Calu3 (cell line): ENCODE measurements at regions not wholly inside any gene's neighbourhood (a gene's known extent, or its start where the extent isn't known, plus 50 kb on each side); places are given as distances from the start of the nearest gene placed in this dataset.
A peak's percentile ranks its signal among the peaks of the same experiment; 100 is the strongest.

Experiments
- BruUV-seq: library from RNA; stranded (reverse); fragments of 400-500 nt; replicated peaks from 2 replicates; lab custom pipeline; 2021; lab: Mats Ljungman, UMichigan
- CTCF ChIA-PET: fragments of 300-600 bp; sonication (Branson Sonifier 250); formaldehyde crosslinking; loops from one replicate; lab custom pipeline; 2022; ENCODE audit warnings: antibody characterized with exemption; lab: Charles Lee
- DNase-seq: peaks from one replicate; pipeline ENCODE4 v3.0.0; 2022
- H3K27ac Mint-ChIP-seq: one replicate; pipeline ENCODE4 v1.8.0; 2022; ENCODE audit warnings: mixed read lengths; ENCODE audit not compliant: unreplicated experiment
- H3K27me3 Mint-ChIP-seq: one replicate; pipeline ENCODE4 v1.8.0; 2022; ENCODE audit warnings: mixed read lengths; ENCODE audit not compliant: unreplicated experiment
- H3K36me3 Mint-ChIP-seq: one replicate; pipeline ENCODE4 v1.8.0; 2022; ENCODE audit warnings: mild to moderate bottlenecking, moderate library complexity, mixed read lengths; ENCODE audit not compliant: insufficient read depth, unreplicated experiment
- H3K4me1 Mint-ChIP-seq: one replicate; pipeline ENCODE4 v1.8.0; 2022; ENCODE audit warnings: mild to moderate bottlenecking, low read depth, mixed read lengths; ENCODE audit not compliant: unreplicated experiment
- H3K4me3 Mint-ChIP-seq: one replicate; pipeline ENCODE4 v1.8.0; 2022; ENCODE audit warnings: mild to moderate bottlenecking, low read depth, moderate library complexity, mixed read lengths; ENCODE audit not compliant: unreplicated experiment
- H3K9me3 Mint-ChIP-seq: one replicate; pipeline ENCODE4 v1.8.0; 2022; ENCODE audit warnings: low read depth, mixed read lengths; ENCODE audit not compliant: unreplicated experiment
- intact Hi-C: fragments of 100-400 bp; cut with micrococcal nuclease; formaldehyde crosslinking; loops from one replicate; pipeline ENCODE4 v1.10.0; 2022; ENCODE audit not compliant: unreplicated experiment
- TF ChIP-seq, protein P1 (sequence below): fragments of 200-600 bp; IDR thresholded peaks from one replicate; pipeline ENCODE4 v1.8.0; 2022; ENCODE audit warnings: antibody characterized with exemption; ENCODE audit not compliant: unreplicated experiment

DNA sequence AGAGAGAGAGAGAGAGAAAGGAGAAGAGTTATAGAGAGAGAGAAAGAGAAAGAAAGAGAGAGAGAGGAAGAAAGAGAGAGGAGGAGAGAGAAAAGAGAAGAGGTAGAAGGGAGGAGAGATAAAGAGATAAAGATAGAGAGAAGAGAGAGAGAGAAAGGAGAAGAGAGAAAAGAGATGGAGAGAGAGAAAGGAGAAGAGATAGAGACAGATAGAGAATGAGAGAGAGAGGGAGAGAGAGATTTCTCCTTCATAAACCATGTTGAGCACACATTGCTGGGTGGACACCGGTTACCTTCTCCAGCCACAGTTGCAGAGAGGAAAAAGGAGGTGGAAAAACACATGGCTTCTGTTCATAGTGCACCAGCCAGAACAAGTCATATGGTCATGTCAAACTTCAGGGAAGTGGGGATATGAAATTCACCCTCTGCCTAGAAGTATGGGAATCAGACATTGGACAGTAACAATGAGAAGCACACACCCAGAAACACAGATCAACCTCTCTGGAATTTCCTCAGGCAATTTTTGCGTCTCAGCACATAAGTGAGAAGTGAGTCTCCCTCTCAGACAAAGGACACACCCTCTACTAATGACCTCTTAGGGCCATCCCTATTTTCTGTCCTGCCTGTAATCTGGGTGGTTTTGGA is 172.5 kb upstream of the SVIL start:
- peak; percentile 23 for DNase-seq
- Mint-ChIP-seq H3K27ac (peak overlapping the region; percentile 23), H3K9me3 (no peaks in the 10 kb centered on the region), H3K4me1 (peaks cover 65% of the 10 kb centered on the region), H3K4me3 (no peak overlapping the region), H3K27me3 (no peaks in the 10 kb centered on the region), H3K36me3 (peaks cover 12% of the 10 kb centered on the region)
- no TSS peak for BruUV-seq
- CTCF ChIA-PET, result interaction anchor here (0.7 kb wide), 1 partner anchor 152 kb away, joined by 3 read pairs; no protein-coding TSS in a partner anchor
- TF ChIP-seq, protein P1, sequence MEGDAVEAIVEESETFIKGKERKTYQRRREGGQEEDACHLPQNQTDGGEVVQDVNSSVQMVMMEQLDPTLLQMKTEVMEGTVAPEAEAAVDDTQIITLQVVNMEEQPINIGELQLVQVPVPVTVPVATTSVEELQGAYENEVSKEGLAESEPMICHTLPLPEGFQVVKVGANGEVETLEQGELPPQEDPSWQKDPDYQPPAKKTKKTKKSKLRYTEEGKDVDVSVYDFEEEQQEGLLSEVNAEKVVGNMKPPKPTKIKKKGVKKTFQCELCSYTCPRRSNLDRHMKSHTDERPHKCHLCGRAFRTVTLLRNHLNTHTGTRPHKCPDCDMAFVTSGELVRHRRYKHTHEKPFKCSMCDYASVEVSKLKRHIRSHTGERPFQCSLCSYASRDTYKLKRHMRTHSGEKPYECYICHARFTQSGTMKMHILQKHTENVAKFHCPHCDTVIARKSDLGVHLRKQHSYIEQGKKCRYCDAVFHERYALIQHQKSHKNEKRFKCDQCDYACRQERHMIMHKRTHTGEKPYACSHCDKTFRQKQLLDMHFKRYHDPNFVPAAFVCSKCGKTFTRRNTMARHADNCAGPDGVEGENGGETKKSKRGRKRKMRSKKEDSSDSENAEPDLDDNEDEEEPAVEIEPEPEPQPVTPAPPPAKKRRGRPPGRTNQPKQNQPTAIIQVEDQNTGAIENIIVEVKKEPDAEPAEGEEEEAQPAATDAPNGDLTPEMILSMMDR, result no peak
- intact Hi-C loops, result loop anchor here (2.0 kb wide), 1 partner anchor 58 kb away; no protein-coding TSS in a partner anchor

DNA sequence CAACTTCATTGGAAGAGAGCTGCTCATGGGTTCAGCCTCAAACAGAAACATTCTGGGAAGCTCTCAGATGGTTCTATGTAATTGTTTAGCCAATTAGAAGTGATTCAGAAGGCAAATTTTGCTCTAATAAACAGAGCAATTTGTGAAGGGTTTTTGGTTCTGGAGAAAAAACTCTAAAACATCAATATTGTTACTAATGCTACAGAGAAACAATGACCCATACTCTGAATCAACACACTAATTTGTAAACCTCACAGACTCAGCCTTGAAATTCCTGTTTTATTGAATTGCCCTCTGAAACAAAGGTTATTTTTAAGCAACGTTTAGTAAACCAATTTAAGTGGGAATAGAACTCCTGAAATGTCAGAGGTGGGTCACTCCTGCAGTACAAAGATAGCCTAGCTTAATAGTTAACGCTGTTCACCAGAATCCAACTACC is 171.6 kb upstream of the SVIL start:
- CTCF ChIA-PET, result interaction anchor here (0.5 kb wide), 1 partner anchor 16 kb away, joined by 3 read pairs; no protein-coding TSS in a partner anchor
- peaks cover 12% of the 10 kb centered on the region for H3K36me3 Mint-ChIP-seq
- TF ChIP-seq, protein P1, result no peak
- no peaks in the 10 kb centered on the region for H3K27me3 Mint-ChIP-seq
- no peak overlapping the region for H3K4me3 Mint-ChIP-seq
- DNase-seq, result no peak
- BruUV-seq, result no TSS peak
- peaks cover 64% of the 10 kb centered on the region for H3K4me1 Mint-ChIP-seq
- H3K9me3 Mint-ChIP-seq, result no peaks in the 10 kb centered on the region
- H3K27ac Mint-ChIP-seq, result no peak overlapping the region
- intact Hi-C loops, result loop anchor here (2.0 kb wide), 1 partner anchor 58 kb away; no protein-coding TSS in a partner anchor

DNA sequence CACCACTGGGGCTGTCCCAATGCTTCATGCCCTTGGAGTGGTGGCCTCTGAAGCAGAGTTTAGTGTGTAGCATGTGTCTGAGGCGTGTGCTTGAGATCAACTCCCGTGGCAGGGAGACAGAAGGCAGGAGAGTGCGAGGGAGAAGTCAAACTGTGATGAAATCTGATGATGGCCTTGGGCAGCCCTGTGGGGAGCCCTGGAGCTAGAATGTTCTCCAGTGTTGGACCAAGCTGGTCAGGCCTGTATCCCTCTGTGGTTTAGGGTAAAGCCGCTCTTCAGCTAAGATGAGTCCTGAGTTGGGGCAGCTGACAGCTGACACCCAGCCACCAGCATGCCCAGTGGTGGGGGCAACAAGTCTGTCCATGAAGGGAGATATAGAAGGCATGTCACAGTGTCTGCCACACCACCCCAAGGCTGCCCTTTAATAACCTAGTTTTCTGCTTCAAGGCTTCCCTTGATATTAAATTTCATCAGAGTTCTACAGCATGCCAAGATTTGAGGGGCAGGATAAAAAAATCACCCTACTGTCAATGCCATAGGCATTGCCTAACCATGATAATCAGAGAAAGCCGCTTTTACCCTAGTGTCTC is 170.5 kb upstream of the SVIL start:
- peaks cover 12% of the 10 kb centered on the region for H3K36me3 Mint-ChIP-seq
- peaks cover 54% of the 10 kb centered on the region for H3K4me1 Mint-ChIP-seq
- no peak for DNase-seq
- intact Hi-C loops, result no loop called here
- CTCF ChIA-PET, result no interaction called here
- no TSS peak for BruUV-seq
- peaks cover 2% of the 10 kb centered on the region for H3K9me3 Mint-ChIP-seq
- no peak overlapping the region for H3K4me3 Mint-ChIP-seq
- TF ChIP-seq, protein P1, result no peak
- H3K27ac Mint-ChIP-seq, result peak overlapping the region; percentile 90
- no peaks in the 10 kb centered on the region for H3K27me3 Mint-ChIP-seq

DNA sequence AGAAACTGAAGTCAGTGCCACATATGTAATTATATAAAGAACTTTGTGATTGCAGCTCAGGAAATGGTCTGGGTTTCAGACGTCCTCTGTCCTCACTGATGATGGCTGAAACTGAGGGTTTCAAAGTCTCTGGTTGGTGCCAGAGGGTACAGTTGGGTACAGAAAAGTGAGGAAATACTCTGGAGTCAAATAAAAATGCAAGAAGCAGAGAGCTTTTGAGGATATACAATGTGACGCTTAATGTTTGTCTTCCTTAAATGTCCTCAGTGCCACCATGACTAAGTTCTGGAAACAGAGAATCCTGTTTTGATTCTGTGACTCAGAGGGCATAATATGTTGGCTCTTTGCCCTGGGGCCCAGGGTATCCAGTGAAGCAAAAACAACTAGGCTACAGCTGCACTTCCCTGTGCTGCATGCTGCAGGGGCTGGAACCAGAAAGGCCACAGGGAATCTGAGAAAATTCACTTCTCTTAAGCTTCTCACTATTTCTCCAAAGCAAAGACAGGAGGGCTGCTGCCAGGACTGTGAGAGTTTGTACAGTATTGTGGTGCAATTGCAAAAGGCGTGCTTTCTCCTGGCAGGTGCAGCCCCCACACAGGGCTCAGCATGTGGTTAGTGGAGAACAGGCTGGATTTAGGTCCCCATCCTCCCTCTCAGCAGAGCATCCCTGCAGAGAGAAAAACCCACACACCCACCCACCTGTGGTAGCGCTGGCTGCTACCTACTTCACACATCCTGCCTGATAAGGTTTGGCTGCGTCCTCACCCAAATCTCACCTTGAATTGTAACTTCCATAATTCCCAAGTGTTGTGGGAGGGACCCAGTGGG is 169.5 kb upstream of the SVIL start:
- TF ChIP-seq, protein P1, result no peak
- Mint-ChIP-seq H3K4me1 (peaks cover 54% of the 10 kb centered on the region), H3K27me3 (no peaks in the 10 kb centered on the region), H3K4me3 (peak overlapping the region; percentile 33), H3K36me3 (peaks cover 12% of the 10 kb centered on the region), H3K9me3 (peaks cover 2% of the 10 kb centered on the region), H3K27ac (peak overlapping the region; percentile 90)
- no TSS peak for BruUV-seq
- intact Hi-C loops, result loop anchor here (1.0 to 5.0 kb wide), 3 partner anchors 47 to 214 kb away; no protein-coding TSS in a partner anchor
- CTCF ChIA-PET, result interaction anchor here (0.6 to 1.3 kb wide), 5 partner anchors 41 to 110 kb away, joined by 3 to 6 read pairs (median 4); no protein-coding TSS in a partner anchor
- peak; percentile 87 for DNase-seq
